ENCODE measurements at regions not wholly inside any gene's neighbourhood (a gene's known extent, or its start where the extent isn't known, plus 50 kb on each side); places are given as distances from the start of the nearest gene placed in this dataset.

- peaks cover 8% of the 10 kb centered on the region; the same call in 1 of the 2 replicates for H3K4me1 ChIP-seq (ENCODE audit: low read length)
Observed at GRCh38 chr3:177381070-177381469, 183.8 kb upstream of the TBL1XR1 start.

GRCh38 chr3:177382944-177383343, 185.7 kb upstream of the TBL1XR1 start:
- no peak overlapping the region for H3K9ac ChIP-seq (ENCODE audit: low read length)
- H3K36me3 ChIP-seq (replicated peaks; ENCODE audit: insufficient read depth, low read length): no peaks in the 10 kb centered on the region
- H3K4me3 ChIP-seq (ENCODE audit: low read length): no peak overlapping the region
- no peaks in the 10 kb centered on the region for H3K27me3 ChIP-seq (replicated peaks; ENCODE audit: insufficient read depth, low read length)
- no peak overlapping the region for H3K27ac ChIP-seq (ENCODE audit: low read length)
- DNase-seq: no peak
- H3K9me2 ChIP-seq (replicated peaks; ENCODE audit: insufficient read depth, low read length): no peaks in the 10 kb centered on the region
- no peak for TF ChIP-seq EZH2phosphoT487 (IDR thresholded peaks at IDR 0.05; ENCODE audit: low read length)
- no peak for TF ChIP-seq EZH2 (optimal IDR thresholded peaks at IDR 0.05; ENCODE audit: low read depth, low read length)
- TF ChIP-seq CTCF (IDR thresholded peaks at IDR 0.05; ENCODE audit: low read length): no peak
- no peak overlapping the region for H2AFZ ChIP-seq (ENCODE audit: low read length)
- H3K9me3 ChIP-seq (replicated peaks; ENCODE audit: insufficient read depth, low read length): no peaks in the 10 kb centered on the region
- no peaks in the 10 kb centered on the region for H3F3A ChIP-seq (ENCODE audit: insufficient read depth, low read length)
- H3K4me2 ChIP-seq (ENCODE audit: low read depth, low read length): no peak overlapping the region
- H3K4me1 ChIP-seq (ENCODE audit: low read length): peaks cover 7% of the 10 kb centered on the region; the same call in 1 of the 2 replicates
- no peaks in the 10 kb centered on the region for H4K20me1 ChIP-seq (ENCODE audit: insufficient read depth, low read length)
- H3K79me2 ChIP-seq (ENCODE audit: low read length): no peaks in the 10 kb centered on the region

More at GRCh38 chr3:177381070-177381469, 183.8 kb upstream of the TBL1XR1 start:
- no peaks in the 10 kb centered on the region for H3K9me3 ChIP-seq (replicated peaks; ENCODE audit: insufficient read depth, low read length)
- no peak for DNase-seq
- no peak overlapping the region for H2AFZ ChIP-seq (ENCODE audit: low read length)
- H3K9ac ChIP-seq (ENCODE audit: low read length): no peak overlapping the region
- no peaks in the 10 kb centered on the region for H3F3A ChIP-seq (ENCODE audit: insufficient read depth, low read length)
- H3K9me2 ChIP-seq (replicated peaks; ENCODE audit: insufficient read depth, low read length): no peaks in the 10 kb centered on the region
- H3K79me2 ChIP-seq (ENCODE audit: low read length): no peaks in the 10 kb centered on the region
- no peaks in the 10 kb centered on the region for H3K27me3 ChIP-seq (replicated peaks; ENCODE audit: insufficient read depth, low read length)
- no peak overlapping the region for H3K27ac ChIP-seq (ENCODE audit: low read length)
- no peaks in the 10 kb centered on the region for H3K36me3 ChIP-seq (replicated peaks; ENCODE audit: insufficient read depth, low read length)
- H3K4me2 ChIP-seq (ENCODE audit: low read depth, low read length): no peak overlapping the region
- H3K4me3 ChIP-seq (ENCODE audit: low read length): no peak overlapping the region
- H4K20me1 ChIP-seq (ENCODE audit: insufficient read depth, low read length): no peaks in the 10 kb centered on the region
- TF ChIP-seq EZH2phosphoT487 (IDR thresholded peaks at IDR 0.05; ENCODE audit: low read length): no peak
- no peak for TF ChIP-seq CTCF (IDR thresholded peaks at IDR 0.05; ENCODE audit: low read length)
- no peak for TF ChIP-seq EZH2 (optimal IDR thresholded peaks at IDR 0.05; ENCODE audit: low read depth, low read length)

- H3K4me3 ChIP-seq (ENCODE audit: low read length): no peak overlapping the region
- DNase-seq: no peak
- H3K79me2 ChIP-seq (ENCODE audit: low read length): no peaks in the 10 kb centered on the region
- no peaks in the 10 kb centered on the region for H3K9me3 ChIP-seq (replicated peaks; ENCODE audit: insufficient read depth, low read length)
- no peaks in the 10 kb centered on the region for H4K20me1 ChIP-seq (ENCODE audit: insufficient read depth, low read length)
- H3K27ac ChIP-seq (ENCODE audit: low read length): no peak overlapping the region
- no peaks in the 10 kb centered on the region for H3K27me3 ChIP-seq (replicated peaks; ENCODE audit: insufficient read depth, low read length)
- H3K4me1 ChIP-seq (ENCODE audit: low read length): no peaks in the 10 kb centered on the region
- H3K9ac ChIP-seq (ENCODE audit: low read length): no peak overlapping the region
- H3K4me2 ChIP-seq (ENCODE audit: low read depth, low read length): no peak overlapping the region
- H2AFZ ChIP-seq (ENCODE audit: low read length): no peak overlapping the region
- no peaks in the 10 kb centered on the region for H3K9me2 ChIP-seq (replicated peaks; ENCODE audit: insufficient read depth, low read length)
- no peak for TF ChIP-seq EZH2 (optimal IDR thresholded peaks at IDR 0.05; ENCODE audit: low read depth, low read length)
- TF ChIP-seq CTCF (IDR thresholded peaks at IDR 0.05; ENCODE audit: low read length): no peak
- no peak for TF ChIP-seq EZH2phosphoT487 (IDR thresholded peaks at IDR 0.05; ENCODE audit: low read length)
- no peaks in the 10 kb centered on the region for H3F3A ChIP-seq (ENCODE audit: insufficient read depth, low read length)
- H3K36me3 ChIP-seq (replicated peaks; ENCODE audit: insufficient read depth, low read length): no peaks in the 10 kb centered on the region
Observed at GRCh38 chr3:177385186-177385585, 187.9 kb upstream of the TBL1XR1 start.

Measured in MM.1S (cell line).